GM18870 (cell line): ENCODE measurements at regions not wholly inside any gene's neighbourhood (a gene's known extent, or its start where the extent isn't known, plus 50 kb on each side); places are given as distances from the start of the nearest gene placed in this dataset.
"Not testable (repeated sequence)": the region's sequence is repeated elsewhere in the genome, so short reads cannot be mapped to it uniquely, and the experiment has no call there.

Source experiments
- ATAC-seq: cut with Tn5 transposase; IDR thresholded peaks from one replicate; pipeline ENCODE4 v1.9.1; 2021; ENCODE audit warnings: moderate library complexity; ENCODE audit not compliant: unreplicated experiment

DNA sequence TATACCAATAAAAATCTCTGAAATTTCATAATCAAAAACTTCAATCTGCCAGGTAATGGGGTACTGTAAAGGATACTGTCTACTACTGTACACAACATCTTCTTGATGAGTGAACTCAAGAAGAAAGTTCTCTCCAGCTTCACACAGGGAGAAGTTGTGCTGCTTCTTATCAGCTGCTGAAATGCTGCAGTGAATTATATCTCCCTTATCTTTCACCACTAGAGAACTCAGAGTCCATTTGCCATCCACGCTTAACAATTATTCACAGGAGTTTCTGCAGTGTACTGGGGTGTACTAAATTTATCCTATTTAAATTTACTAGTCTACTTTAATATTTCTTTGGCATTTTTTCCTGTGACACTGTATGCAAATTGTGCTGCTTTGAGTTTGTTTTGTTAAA lies 384.8 kb downstream of the TFAP2B start:
- ATAC-seq: no peak

DNA sequence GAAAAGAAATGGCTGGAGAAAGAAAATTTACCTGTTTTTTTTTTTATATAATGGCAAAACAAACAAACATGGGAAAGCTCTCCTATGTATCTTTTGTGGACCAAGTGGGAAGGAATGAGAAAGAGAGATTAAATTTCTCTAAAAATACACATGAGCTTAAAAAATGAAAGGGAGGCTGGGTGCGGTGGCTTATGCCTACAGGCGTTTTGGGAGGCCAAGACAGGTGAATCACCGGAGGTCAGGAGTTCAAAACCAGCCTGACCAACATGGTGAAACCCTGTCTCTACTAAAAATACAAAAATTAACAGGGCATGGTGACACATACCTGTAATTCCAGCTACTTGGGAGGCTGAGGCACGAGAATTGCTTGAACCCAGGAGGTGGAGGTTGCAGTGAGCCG lies 388.0 kb downstream of the TFAP2B start:
- not testable (repeated sequence) for ATAC-seq

DNA sequence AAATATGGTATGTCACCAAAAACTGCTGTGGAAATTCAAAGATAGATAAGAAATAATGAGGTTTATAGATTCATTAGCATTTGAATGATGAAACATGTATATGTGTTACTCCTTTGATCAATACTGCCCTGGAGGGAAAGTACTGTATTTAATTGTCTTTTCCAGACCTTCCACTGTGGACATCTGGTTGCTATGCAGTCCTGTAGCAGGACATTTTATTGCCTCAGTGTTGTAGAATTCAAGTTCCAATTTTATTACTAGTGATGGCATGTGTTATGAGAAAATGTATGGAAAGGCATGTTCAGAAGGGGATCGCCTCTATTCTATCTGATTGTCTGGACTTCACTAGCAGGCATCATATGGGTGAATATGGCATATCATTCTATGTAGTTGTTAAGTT lies 391.0 kb downstream of the TFAP2B start:
- ATAC-seq: no peak

DNA sequence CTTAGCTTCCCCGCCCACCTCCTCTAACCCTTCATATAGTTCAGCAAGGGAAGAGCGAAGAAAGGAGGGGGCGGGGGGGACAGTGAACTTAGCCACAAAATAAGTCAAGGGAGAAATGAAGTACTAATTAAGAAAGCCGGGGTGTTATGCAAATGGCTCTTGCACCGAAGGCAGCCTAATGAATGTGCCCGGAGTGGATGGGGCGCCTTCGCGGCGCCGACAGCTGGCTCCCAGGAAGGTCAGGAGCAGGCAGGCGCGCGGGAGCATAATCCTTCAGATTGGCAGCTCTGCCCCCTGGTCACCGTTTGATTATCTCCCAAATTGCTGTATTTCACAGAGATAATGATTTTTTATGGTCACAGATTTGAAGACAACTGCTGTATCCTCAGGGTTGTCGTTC lies 395.1 kb downstream of the TFAP2B start:
- ATAC-seq: no peak

DNA sequence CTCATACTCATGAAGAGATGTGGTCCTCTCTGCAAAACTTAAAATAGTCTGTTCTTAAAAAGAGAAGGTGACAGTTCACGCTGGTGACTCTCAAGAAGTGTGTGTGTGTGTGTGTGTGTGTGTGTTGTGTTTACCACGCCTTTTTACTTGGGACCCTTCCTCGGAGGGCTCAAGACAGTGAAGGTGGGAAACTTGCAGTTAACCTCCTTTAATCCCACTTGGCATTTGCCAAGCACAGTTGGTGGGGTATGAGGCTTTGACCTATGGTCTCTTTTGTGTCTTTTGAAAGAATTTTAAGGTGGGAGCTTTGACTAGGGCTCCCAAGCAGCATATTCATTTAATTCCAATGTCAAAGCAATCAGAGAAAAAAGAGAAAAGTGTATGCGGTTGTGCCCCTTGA lies 395.8 kb downstream of the TFAP2B start:
- no peak for ATAC-seq

DNA sequence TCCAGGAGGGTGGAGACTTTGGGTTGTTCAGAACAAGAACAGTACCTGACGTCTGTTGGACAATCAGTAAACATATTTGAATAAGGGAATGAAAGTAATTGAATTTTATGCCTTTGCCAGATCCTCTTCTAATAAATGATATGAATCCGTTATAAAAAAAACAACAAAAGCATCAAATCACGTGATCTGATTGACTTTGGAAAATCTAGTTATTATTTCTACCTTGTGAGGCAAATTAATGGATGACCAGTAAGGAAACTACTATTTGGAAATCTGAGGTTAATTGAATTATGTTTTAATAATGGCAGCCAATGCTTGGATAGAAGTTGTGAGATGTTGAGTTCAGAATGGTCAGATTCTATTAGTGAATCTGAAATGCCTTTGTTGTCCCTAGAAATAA lies 399.5 kb downstream of the TFAP2B start:
- ATAC-seq: no peak

DNA sequence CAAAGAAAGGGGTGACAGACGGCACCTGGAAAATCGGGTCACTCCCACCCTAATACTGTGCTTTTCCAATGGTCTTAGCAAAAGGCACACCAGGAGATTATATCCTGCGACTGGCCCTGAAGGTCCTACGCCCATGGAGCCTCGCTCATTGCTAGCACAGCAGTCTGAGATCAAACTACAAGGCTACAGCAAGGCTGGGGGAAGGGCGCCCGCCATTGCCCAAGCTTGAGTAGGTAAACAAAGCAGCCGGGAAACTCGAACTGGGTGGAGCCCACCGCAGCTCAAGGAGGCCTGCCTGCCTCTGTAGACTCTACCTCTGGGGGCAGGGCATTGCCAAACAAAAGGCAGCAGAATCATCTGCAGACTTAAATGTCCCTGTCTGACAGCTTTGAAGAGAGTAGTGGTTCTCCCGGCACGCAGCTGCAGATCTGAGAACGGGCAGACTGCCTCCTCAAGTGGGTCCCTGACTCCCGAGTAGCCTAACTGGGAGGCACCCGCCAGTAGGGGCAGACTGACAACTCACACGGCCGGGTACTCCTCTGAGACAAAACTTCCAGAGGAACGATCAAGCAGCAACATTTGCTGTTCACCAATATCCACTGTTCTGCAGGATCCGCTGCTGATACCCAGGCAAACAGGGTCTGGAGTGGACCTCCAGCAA lies 406.0 kb downstream of the TFAP2B start:
- not testable (repeated sequence) for ATAC-seq

DNA sequence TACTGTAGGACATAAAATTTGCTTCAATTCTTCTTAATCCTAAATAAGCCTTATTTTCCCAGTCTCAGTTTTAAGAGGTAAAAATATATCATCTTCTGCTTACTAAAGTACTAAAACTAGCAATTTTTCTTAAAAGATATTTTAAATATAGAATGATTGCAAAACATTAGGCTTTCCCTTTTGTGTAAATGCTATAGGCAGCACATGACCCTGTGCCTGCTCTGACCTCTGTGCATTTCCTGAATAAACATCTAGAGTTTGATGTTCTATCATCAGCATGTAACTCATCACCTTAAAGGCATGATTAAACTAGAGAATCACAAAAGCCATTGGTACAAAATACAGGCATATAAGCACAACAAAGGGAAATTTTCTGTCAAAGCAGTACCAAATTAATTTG lies 422.7 kb downstream of the TFAP2B start:
- ATAC-seq: no peak

DNA sequence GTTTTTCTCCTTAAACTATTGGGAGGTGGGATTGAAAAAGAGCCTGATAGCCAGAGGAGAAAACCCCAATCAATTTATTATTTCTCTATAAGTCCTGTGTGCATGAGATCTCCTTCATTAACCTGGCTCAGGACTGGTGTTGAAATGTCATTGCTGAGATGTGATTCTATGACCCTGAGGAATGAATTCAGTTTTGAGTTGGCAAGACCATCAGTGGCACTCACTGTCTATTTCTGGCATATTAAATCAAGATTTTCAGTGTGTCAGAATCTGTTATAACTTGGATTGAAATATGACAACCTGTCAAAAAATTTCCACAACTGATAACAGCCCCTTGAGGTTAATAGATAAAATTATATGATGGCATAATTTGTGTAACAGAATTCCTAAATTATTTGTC lies 431.1 kb downstream of the TFAP2B start:
- ATAC-seq: no peak

DNA sequence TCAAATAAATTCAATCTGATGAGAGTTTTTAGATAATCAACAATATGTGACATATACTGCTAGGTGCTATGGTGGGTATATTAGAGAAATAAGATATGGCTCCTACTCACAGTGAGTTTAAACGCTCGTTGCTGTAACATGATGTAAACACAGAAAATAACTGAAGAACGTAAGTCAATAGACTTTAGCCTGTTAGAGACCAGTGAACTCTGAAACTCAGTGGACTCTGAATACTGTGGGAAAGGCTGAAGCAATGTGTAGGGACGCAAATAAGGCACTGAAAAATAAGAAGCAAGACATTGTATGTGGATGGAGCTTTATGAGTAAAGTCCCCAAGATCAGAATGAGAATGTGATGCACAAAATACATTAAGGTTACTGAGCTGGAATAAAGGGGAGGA lies 431.6 kb downstream of the TFAP2B start:
- no peak for ATAC-seq

DNA sequence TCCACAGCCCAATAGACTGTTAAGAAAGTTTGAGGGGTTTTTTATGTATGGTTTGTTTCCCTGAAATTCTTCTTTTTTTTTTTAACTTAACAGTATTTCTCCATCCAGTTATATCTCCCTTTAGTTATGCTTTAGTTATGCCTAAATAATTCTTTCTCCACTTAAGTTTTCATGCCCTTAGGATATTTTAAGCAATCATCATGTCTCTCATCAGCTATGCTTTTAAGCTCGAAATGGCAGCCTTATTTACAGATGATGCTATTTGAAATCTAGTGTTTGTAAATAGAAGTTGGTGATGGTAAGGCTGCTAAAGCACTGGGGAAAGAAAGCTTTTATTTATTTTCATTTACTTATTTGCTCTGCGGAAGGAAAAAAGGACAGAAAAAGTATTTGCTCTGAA lies 439.3 kb downstream of the TFAP2B start:
- no peak for ATAC-seq

DNA sequence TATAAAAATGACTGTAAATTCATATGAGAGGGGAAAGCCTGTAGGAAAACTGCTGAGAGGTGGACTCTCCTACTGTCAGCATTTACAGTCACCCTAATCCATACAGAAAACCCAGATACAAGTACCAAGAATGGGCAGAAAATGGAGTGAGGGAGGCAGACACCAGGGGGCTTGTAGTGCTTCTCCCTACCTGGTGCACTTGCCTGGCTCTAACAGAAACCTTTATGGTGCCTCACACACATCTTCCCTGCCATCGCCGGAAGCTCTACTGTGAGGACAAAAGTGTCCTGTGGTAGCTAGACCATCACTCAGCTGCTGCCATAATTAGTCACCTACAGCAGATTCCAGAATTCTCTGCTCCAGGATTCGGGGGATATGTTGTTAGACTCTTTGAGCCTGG lies 441.3 kb downstream of the TFAP2B start:
- ATAC-seq: no peak

DNA sequence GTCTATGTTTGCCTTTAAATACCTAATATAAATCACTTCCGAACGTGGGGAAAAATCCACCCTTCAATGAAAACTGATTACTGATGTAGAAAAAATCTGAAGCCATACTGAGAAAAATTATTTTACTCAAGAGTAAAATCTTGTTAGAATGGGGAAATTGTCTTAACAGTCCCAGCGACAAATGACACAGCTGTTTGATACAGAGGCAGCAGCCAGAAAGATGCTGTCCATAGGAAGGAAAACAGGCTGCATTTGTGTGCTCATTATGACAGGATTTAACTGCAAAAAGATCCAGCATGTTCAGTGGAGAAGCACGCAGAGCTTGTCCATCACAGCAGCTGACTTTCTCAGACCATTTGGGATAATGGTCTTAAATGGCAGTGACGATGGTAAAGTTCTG lies 443.0 kb downstream of the TFAP2B start:
- no peak for ATAC-seq

DNA sequence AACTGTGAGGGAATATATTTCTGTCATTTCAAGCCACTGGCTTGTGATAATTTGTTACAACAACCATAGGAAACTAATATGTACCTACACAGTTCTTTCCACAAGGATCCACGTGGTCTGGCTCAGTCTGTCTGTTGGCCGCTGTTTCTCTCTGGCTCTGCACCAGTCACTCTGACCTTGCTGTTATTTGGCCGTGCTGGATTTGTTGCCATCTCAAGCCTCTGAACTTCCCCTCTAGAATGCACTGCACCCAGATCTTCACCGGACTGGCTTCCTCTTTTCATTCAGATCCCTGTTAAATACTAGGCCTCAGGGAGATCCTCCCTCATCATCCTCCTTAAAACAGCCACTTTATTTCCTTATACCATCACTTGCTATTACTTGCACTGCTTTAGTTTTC lies 446.8 kb downstream of the TFAP2B start:
- ATAC-seq: no peak

DNA sequence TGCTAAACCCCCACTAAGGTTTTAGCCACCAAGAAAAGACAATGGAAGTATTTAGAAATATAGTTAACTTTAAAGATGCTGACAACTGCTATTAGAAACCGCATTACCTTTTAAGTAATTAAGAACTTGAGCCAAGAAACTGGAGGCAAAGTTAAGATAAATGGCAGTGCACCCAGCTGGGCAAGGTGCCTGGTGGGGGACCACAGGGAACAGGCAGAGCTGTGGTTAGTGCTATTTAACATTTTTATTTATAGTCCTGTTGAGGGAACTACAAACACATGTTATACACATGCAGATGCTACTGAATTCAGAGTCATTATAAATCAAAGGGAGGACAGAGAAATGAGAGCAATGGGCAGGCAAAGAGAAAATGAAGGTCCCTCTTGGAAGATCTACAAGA lies 447.9 kb downstream of the TFAP2B start:
- no peak for ATAC-seq

DNA sequence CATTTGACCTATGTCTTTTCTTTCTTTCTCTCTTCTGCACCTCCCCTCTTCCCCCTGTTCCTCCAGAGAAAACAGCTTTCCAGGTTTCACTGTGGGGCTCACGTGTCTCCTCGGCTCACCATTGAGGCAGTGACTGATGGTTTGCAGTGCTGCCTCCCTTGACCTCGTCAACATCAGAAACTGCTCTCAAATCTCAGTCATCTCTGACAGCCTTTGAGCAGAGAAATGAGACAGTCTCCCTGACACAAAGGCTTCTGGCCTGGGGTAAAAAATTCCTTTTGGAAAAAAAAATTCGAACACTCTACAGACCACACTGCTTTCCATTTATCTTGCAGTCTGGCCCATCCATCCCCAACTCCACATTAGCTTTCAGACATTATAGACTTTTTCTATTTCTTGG lies 450.0 kb downstream of the TFAP2B start:
- no peak for ATAC-seq

DNA sequence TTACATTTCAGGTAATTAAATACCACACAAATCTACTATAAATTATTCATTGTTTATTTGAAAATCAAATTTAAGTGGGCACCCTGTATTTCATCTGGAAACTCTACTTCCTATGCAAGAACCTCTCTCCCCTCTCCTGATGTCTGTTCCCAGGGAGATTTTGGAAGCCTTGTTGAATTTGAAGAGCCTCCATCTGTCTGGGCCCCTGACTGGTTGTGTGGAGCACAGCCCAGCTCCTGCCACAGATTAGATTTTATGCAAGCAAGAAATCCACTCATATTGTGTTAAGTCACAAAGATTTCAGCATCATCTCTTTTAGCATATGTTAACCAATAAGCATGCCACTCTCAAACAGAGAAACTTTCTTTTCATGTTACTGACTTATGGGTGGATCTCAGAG lies 451.2 kb downstream of the TFAP2B start:
- ATAC-seq: no peak

DNA sequence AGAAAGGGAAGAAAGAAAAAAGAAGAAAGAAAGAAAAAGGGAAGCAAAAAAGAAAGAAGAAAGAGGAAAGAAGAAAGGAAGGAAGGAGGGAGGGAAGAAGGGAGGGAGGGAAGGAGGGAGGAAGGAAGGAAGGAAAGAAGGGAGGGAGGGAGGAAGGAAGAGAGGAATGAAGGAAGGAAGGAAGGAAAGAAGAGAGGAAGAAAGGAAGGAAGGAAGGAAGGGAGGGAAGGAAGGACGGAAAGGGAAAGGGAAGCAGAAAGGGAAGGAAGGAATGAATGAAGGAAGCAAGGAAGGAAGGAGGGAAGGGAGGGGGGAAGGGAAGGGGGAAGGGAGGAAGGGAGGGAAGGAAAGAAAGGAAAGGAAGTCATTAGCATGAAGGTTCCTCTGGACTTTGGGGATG lies 452.9 kb downstream of the TFAP2B start:
- no peak for ATAC-seq

DNA sequence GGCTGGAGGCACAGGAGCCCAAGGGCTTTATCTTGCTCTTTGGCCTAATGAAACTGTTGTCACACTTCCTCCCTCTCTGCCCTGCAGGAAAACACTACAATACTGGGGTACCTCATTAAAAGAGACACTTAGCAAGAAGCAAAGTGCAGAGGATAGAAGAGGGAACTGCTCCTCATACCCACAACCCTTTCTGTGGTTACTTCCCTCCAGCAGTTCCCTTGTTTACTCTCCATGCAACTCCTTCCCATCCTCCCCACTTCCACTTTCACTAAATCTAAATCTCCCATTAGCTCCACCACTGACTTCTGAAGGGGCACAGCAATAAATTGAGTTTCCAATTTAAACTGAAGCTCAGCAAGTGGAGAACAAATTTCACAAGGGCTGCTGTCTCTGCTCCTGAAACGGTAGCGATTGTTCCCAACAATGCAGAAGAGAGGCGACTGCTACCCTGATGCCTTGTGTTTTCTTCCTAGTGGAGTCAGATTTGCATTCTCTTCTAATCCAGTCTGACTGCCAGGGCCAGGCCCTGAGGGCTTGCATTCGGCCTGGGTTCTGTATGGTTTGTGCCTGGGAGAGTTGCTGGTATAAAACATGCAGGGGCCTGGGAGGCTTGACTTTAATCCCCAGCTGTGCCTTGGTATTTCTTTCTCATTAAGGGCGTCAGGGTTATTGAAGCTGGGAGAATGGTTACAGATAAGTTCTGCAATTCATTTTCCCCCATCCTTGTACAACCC lies 454.7 kb downstream of the TFAP2B start:
- ATAC-seq: no peak

DNA sequence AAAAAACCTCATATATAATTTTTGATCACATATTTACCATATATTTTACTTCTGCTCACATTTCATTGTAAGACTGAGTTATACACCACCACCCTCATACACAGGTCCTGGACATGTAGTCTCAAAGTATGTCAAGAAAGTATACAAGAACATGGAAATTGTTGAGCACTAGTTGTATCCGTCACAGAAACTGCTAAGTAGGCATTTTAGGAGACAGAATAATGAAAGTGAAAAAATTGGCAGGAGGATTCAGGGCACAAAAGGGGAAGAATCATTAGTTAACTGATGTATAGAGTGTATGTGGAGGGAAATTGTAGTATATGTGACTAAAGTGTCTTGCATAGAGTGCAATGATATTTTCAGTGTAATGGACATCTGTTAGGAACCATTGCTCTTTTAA lies 458.8 kb downstream of the TFAP2B start:
- no peak for ATAC-seq

DNA sequence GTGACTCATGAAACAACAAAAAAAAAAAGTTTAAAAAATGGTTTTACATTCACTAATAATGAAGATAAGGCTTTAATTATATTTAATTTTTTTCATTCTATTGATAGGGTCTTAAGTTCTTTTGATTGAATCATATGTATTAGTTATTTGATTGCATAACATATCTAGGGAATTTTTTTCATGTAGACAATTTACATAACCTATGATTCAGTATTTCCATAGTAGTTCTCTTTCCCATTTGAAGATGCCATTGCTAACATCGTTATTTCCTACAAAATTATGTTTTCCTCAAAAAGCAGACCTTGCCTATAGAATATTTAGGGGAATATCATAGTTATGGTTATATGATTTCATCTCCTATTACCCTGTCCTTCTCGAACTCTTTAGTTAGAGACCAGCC lies 463.4 kb downstream of the TFAP2B start:
- no peak for ATAC-seq

DNA sequence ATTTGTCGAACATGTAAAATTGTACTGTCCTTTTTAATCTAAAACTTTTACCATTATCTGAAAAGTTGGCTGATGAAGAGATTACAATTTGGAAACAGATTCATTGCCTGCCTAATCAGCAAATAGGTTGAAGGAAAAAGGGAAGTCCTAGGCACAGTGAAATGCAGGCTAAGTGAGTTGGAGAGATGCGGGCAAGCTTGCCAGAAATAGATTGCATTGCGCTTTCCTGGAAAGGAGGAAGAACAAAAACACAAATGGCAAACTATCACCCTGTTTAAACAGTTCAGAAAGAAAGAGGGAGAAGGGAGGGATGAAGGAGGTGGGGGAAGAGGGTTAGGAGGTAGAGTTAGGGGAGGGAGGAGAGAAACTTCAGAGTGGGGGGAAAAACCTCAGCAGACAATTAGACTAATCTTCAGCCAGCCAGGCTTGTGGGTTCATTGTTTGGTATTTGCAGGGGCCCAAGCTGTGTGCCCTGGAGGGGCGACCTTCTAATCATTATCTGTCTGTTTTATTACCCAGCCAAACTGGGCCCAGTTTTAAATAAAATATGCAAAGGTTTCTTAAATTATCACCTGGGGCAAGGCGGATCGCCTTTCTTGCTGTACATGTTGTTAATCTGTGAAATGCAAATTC lies 465.2 kb downstream of the TFAP2B start:
- ATAC-seq: no peak
